HCT116 (cell line): ENCODE measurements at regions not wholly inside any gene's neighbourhood (a gene's known extent, or its start where the extent isn't known, plus 50 kb on each side); places are given as distances from the start of the nearest gene placed in this dataset.

ENCODE experiments used
- ATAC-seq: fragments of 200-7000 bp; cut with Tn5 transposase; 2 replicates; pipeline ENCODE4 v1.9.1; 2020; ENCODE audit warnings: mild to moderate bottlenecking, moderate library complexity
- BruUV-seq: library from RNA; stranded (reverse); fragments of 400-500 nt; replicated peaks from 2 replicates; lab custom pipeline; 2021; lab: Mats Ljungman, UMichigan
- CTCF ChIA-PET: fragments of 300-600 bp; sonication (Branson Sonifier 250); formaldehyde crosslinking; loops from one replicate; lab custom pipeline; 2021; ENCODE audit warnings: antibody characterized with exemption; lab: Charles Lee
- POLR2A ChIA-PET: fragments of 300-600, 350-600 bp; sonication (Branson Sonifier 250); formaldehyde crosslinking; loops from one replicate; lab custom pipeline; 2021; ENCODE audit warnings: antibody characterized with exemption; lab: Charles Lee
- RAD21 ChIA-PET, 2 experiments: fragments of 300-600 bp; sonication (Branson Sonifier 250); formaldehyde crosslinking; loops; one replicate each; lab custom pipeline; 2023; ENCODE audit warnings: low total read pairs in 2 of 2; ENCODE audit not compliant: uncharacterized antibody in 2 of 2, unreplicated experiment in 2 of 2, low non-redundant PET in 1 of 2; lab: Charles Lee
- DNase-seq: peaks from one replicate; pipeline ENCODE4 v3.0.0-alpha.2; 2010; ENCODE audit warnings: low read depth, low spot score
- H2AFZ ChIP-seq: fragments of 200-600 bp; shearing (Covaris generic), sonication (generic); 2 replicates; pipeline ENCODE4 v1.6.1; 2017; ENCODE audit warnings: low read depth, mixed run types, mixed read lengths, antibody characterized with exemption, low read length; ENCODE audit not compliant: poor library complexity, severe bottlenecking
- H3K27ac ChIP-seq: 2 replicates; pipeline ENCODE4 v1.5.1; 2012; ENCODE audit warnings: low read depth, low read length
- H3K27me3 ChIP-seq: fragments of 200-600 bp; sonication (generic); 2 replicates; pipeline ENCODE4 v1.6.1; 2016; ENCODE audit warnings: mixed run types, low read length, mixed read lengths; ENCODE audit not compliant: insufficient read depth
- H3K36me3 ChIP-seq, 2 experiments: fragments of 200-500 bp in 1 of 2; fragments of 200-600 bp in 1 of 2; sonication (Bioruptor generic) in 1 of 2; sonication (generic) in 1 of 2; 2 replicates each; pipeline versions ENCODE4 v1.5.1 to v1.6.1; 2014 to 2016; ENCODE audit warnings: low read length in 2 of 2, inconsistent platforms in 1 of 2, mixed read lengths in 1 of 2, mixed run types in 1 of 2; ENCODE audit not compliant: insufficient read depth in 2 of 2, control insufficient read depth in 1 of 2
- H3K4me1 ChIP-seq, 2 experiments: fragments of 200-600 bp in 1 of 2; sonication (generic) in 1 of 2; 2 replicates each; pipeline versions ENCODE4 v1.5.1 to v1.6.1; 2012 to 2017; ENCODE audit warnings: low read length in 2 of 2, inconsistent platforms in 1 of 2, mild to moderate bottlenecking in 1 of 2, mixed read lengths in 1 of 2, mixed run types in 1 of 2, moderate library complexity in 1 of 2; ENCODE audit not compliant: insufficient read depth in 2 of 2, control insufficient read depth in 1 of 2
- H3K4me2 ChIP-seq: fragments of 200-600 bp; sonication (generic); 2 replicates; pipeline ENCODE4 v1.6.1; 2017; ENCODE audit warnings: mixed run types, low read length, mixed read lengths
- H3K4me3 ChIP-seq, 2 experiments: fragments of 200-600 bp in 1 of 2; sonication (generic) in 1 of 2; replicated peaks in 1 of 2; 2 replicates each; pipeline ENCODE4 v1.5.1; 2011 to 2016; ENCODE audit warnings: low read length in 2 of 2, control low read depth in 1 of 2, low read depth in 1 of 2, mild to moderate bottlenecking in 1 of 2, mixed read lengths in 1 of 2, mixed run types in 1 of 2
- H3K79me2 ChIP-seq: fragments of 200-600 bp; sonication (generic); 2 replicates; pipeline ENCODE4 v1.6.1; 2017; ENCODE audit warnings: mild to moderate bottlenecking, mixed run types, low read length, moderate library complexity, mixed read lengths; ENCODE audit not compliant: insufficient read depth
- H3K9ac ChIP-seq: fragments of 200-600 bp; sonication (generic); 2 replicates; pipeline ENCODE4 v1.6.1; 2016; ENCODE audit warnings: low read length, mixed read lengths
- H3K9me2 ChIP-seq: fragments of 200-600 bp; sonication (generic), shearing (Covaris generic); 2 replicates; pipeline ENCODE4 v1.6.1; 2017; ENCODE audit warnings: mixed run types, mild to moderate bottlenecking, moderate library complexity; ENCODE audit not compliant: insufficient read depth
- H3K9me3 ChIP-seq, 2 experiments: fragments of 200-500 bp in 1 of 2; fragments of 200-600 bp in 1 of 2; sonication (Bioruptor generic) in 1 of 2; sonication (generic) in 1 of 2; 2 replicates each; pipeline ENCODE4 v1.6.1; 2014 to 2017; ENCODE audit warnings: low read length in 2 of 2, mixed read lengths in 2 of 2, inconsistent platforms in 1 of 2, low read depth in 1 of 2, mild to moderate bottlenecking in 1 of 2, mixed run types in 1 of 2, moderate library complexity in 1 of 2; ENCODE audit not compliant: control insufficient read depth in 1 of 2, insufficient read depth in 1 of 2
- H4K20me1 ChIP-seq: fragments of 200-600 bp; sonication (generic), shearing (Covaris generic); 2 replicates; pipeline ENCODE4 v1.6.1; 2017; ENCODE audit warnings: mixed run types, mild to moderate bottlenecking, moderate library complexity; ENCODE audit not compliant: insufficient read depth
- CEBPB ChIP-seq: IDR thresholded peaks from 2 replicates; pipeline ENCODE4 v1.6.1; 2012; ENCODE audit warnings: low read depth
- CTCF ChIP-seq, 3 experiments: fragments of 200-600 bp in 1 of 3; sonication (generic) in 1 of 3; IDR thresholded peaks in 2 of 3; conservative IDR thresholded peaks in 1 of 3; 2 replicates each; pipeline ENCODE4 v1.5.1; 2012 to 2017; ENCODE audit warnings: low read depth in 2 of 3, low read length in 2 of 3, antibody characterized with exemption in 1 of 3, borderline replicate concordance in 1 of 3, control low read depth in 1 of 3, mild to moderate bottlenecking in 1 of 3, mixed read lengths in 1 of 3, mixed run types in 1 of 3, moderate library complexity in 1 of 3; ENCODE audit not compliant: insufficient read depth in 1 of 3
- EGR1 ChIP-seq: IDR thresholded peaks from 2 replicates; pipeline ENCODE4 v1.6.1; 2012; ENCODE audit warnings: low read depth
- ELF1 ChIP-seq: IDR thresholded peaks from 2 replicates; pipeline ENCODE4 v1.6.1; 2012; ENCODE audit warnings: low read depth, borderline replicate concordance
- FOSL1 ChIP-seq: IDR thresholded peaks from 2 replicates; pipeline ENCODE4 v1.6.1; 2012; ENCODE audit warnings: low read depth
- JUND ChIP-seq: IDR thresholded peaks from 2 replicates; pipeline ENCODE4 v1.6.1; 2012
- POLR2A ChIP-seq: IDR thresholded peaks from 2 replicates; pipeline ENCODE4 v1.7.0; 2011; ENCODE audit warnings: borderline replicate concordance; ENCODE audit not compliant: insufficient read depth, insufficient read length; ENCODE audit errors: extremely low read depth
- POLR2AphosphoS5 ChIP-seq: IDR thresholded peaks from 2 replicates; pipeline ENCODE4 v1.6.1; 2011; ENCODE audit warnings: mild to moderate bottlenecking, low read depth, low read length, moderate library complexity
- RAD21 ChIP-seq: IDR thresholded peaks from 2 replicates; pipeline ENCODE4 v1.6.1; 2012; ENCODE audit warnings: low read depth, mild to moderate bottlenecking
- SIN3A ChIP-seq: IDR thresholded peaks from 2 replicates; pipeline ENCODE4 v1.6.1; 2012; ENCODE audit warnings: low read depth
- SP1 ChIP-seq: IDR thresholded peaks from 2 replicates; pipeline ENCODE4 v1.6.1; 2012; ENCODE audit warnings: low read depth
- SRF ChIP-seq: IDR thresholded peaks from 2 replicates; pipeline ENCODE4 v1.6.1; 2012; ENCODE audit warnings: low read depth
- TCF7L2 ChIP-seq: IDR thresholded peaks from 2 replicates; pipeline ENCODE4 v1.7.0; 2011; ENCODE audit warnings: borderline replicate concordance, inconsistent platforms; ENCODE audit not compliant: insufficient read depth, insufficient read length; ENCODE audit errors: extremely low read depth
- YY1 ChIP-seq: IDR thresholded peaks from 2 replicates; pipeline ENCODE4 v1.6.1; 2011; ENCODE audit warnings: low read length, low read depth, moderate library complexity, mild to moderate bottlenecking; ENCODE audit not compliant: insufficient replicate concordance; ENCODE audit errors: extremely low read depth
- ZNF274 ChIP-seq: fragments of 200-500 bp; sonication (Bioruptor generic); IDR thresholded peaks from 2 replicates; pipeline ENCODE4 v1.6.1; 2014; ENCODE audit warnings: mild to moderate bottlenecking, low read depth, low read length, inconsistent platforms
- intact Hi-C: fragments of 100-400 bp; cut with micrococcal nuclease; formaldehyde crosslinking; loops from 2 replicates; pipeline ENCODE4 v1.10.0; 2022
- TF ChIP-seq, protein P1 (sequence below): IDR thresholded peaks from 2 replicates; pipeline ENCODE4 v1.6.1; 2012; ENCODE audit warnings: low read depth
- TF ChIP-seq, protein P2 (sequence below): IDR thresholded peaks from 2 replicates; pipeline ENCODE4 v1.6.1; 2012

DNA sequence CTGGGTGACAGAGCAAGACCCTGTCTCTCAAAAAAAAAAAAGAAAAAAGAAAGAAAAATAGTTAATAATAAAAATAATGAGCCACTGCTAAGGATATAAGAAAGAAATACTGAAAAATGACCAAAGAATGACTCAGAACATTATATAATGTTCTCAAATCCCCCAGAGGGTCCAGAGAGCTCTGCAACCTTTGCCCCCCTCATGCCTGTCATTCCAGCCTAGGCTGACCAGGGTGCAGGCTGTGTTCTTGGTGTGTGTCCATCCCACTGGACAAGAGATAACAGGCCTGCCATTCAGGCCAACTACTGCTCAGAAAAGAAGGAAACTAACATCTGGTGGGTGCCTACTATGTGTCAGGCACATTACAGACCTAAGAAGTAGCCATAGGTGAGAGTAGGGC lies 72.7 kb upstream of the EDNRA start:
- CTCF ChIA-PET = interaction anchor here (1.9 kb wide), 1 partner anchor 11 kb away, joined by 11 read pairs; no protein-coding TSS in a partner anchor
- H3K4me2 ChIP-seq = no peak overlapping the region

More for the DNA sequence above, 72.7 kb upstream of the EDNRA start:
- DNase-seq (no peak), ATAC-seq (no peak)
- intact Hi-C loops = no loop called here
- H3K9ac ChIP-seq = no peak overlapping the region
- no peak overlapping the region for H3K4me3 ChIP-seq
- ChIA-PET POLR2A (no interaction called here), RAD21 (interaction anchor here in 1 of 2 experiments (0.7 kb wide), 1 partner anchor 57 kb away, joined by 3 read pairs; no protein-coding TSS in a partner anchor)
- H3K9me2 ChIP-seq = no peaks in the 10 kb centered on the region
- H3K79me2 ChIP-seq = no peaks in the 10 kb centered on the region
- TF ChIP-seq JUND (no peak), ZNF274 (no peak), FOSL1 (no peak), SRF (no peak), POLR2A (no peak), TCF7L2 (no peak), SP1 (no peak), ELF1 (no peak), CTCF (IDR thresholded peaks at IDR 0.05 in 2 of 3, conservative IDR thresholded peaks at IDR 0.05 in 1 of 3; ENCODE audit: borderline replicate concordance in 1 of 3, insufficient read depth in 1 of 3, low read depth in 2 of 3, low read length in 2 of 3) (no peak), POLR2AphosphoS5 (no peak), YY1 (no peak), RAD21 (no peak), CEBPB (no peak), EGR1 (no peak), SIN3A (no peak)
- TF ChIP-seq, protein P1, sequence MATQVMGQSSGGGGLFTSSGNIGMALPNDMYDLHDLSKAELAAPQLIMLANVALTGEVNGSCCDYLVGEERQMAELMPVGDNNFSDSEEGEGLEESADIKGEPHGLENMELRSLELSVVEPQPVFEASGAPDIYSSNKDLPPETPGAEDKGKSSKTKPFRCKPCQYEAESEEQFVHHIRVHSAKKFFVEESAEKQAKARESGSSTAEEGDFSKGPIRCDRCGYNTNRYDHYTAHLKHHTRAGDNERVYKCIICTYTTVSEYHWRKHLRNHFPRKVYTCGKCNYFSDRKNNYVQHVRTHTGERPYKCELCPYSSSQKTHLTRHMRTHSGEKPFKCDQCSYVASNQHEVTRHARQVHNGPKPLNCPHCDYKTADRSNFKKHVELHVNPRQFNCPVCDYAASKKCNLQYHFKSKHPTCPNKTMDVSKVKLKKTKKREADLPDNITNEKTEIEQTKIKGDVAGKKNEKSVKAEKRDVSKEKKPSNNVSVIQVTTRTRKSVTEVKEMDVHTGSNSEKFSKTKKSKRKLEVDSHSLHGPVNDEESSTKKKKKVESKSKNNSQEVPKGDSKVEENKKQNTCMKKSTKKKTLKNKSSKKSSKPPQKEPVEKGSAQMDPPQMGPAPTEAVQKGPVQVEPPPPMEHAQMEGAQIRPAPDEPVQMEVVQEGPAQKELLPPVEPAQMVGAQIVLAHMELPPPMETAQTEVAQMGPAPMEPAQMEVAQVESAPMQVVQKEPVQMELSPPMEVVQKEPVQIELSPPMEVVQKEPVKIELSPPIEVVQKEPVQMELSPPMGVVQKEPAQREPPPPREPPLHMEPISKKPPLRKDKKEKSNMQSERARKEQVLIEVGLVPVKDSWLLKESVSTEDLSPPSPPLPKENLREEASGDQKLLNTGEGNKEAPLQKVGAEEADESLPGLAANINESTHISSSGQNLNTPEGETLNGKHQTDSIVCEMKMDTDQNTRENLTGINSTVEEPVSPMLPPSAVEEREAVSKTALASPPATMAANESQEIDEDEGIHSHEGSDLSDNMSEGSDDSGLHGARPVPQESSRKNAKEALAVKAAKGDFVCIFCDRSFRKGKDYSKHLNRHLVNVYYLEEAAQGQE = no peak
- TF ChIP-seq, protein P2, sequence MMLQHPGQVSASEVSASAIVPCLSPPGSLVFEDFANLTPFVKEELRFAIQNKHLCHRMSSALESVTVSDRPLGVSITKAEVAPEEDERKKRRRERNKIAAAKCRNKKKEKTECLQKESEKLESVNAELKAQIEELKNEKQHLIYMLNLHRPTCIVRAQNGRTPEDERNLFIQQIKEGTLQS = no peak
- H3K4me1 ChIP-seq = no peaks in the 10 kb centered on the region
- H3K9me3 ChIP-seq = no peaks in the 10 kb centered on the region
- H2AFZ ChIP-seq = no peak overlapping the region
- BruUV-seq = no TSS peak
- H3K27ac ChIP-seq = no peak overlapping the region
- no peaks in the 10 kb centered on the region for H3K27me3 ChIP-seq
- no peaks in the 10 kb centered on the region for H3K36me3 ChIP-seq
- no peaks in the 10 kb centered on the region for H4K20me1 ChIP-seq
